ENCODE measurements at regions not wholly inside any gene's neighbourhood (a gene's known extent, or its start where the extent isn't known, plus 50 kb on each side); places are given as distances from the start of the nearest gene placed in this dataset.

DNA sequence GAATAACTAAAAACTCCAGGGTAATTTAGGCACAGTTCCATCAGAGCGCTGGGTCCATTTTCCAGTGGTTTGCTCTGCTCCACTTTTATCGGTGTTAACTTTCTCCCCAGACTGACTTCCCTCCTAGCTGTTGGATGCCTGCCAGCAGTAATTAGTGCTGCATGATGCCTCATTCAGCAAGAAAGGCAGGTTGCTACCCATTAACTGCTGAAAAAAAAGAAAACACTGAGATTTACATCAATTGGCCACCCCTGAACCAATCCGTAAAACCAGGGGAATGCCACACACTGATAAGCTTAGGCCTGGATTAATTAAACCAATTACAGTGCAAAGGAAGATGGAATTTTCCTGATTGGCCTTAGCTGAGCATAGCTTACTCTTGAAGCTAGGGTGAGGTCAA lies 182.4 kb upstream of the CXXC4 start:
- no peak for DNase-seq (ENCODE audit: low read depth)

DNA sequence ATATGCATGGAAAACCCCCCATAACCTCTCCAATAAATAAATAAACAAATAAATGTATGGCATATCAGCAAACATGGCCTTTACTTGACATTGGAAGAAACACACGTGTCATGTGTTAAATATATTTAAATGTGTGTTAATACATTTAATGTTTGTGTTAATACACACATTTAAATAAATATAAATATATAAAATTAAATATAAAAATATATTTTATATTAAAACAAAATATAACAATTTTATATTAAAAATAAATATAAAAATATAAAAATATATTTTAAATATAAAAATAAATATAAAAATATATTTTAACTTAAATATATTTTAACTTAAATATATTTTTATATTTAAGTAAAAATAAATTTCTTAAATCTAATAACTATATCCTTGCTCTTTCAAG lies 187.6 kb upstream of the CXXC4 start:
- DNase-seq (ENCODE audit: low read depth) = no peak

DNA sequence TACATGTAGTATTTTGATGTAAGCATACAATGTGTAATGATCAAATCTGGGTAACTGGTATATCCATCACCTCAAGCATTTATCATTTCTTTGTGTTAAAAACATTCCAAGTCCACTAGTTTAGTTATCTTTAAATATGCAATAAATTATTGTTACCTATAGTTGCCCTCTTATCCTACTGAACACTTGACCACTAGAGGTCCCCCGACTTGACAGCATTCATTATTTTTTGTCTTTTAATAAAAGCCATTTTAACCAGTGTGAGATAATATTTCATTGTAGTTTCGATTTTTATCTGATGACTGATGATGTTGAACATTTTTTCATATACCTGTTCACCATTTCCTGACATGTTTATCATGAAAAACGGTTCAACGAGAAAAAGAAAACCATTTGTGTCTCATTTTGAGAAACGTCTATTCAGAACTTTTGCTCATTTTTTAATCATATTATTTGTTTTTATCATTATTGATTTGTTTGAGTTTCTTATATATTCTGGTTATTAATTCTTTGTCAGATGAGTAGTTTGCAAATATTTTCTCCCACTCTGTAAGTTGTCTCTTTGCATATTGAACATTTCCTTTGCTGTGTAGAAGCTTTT lies 199.0 kb upstream of the CXXC4 start:
- DNase-seq (ENCODE audit: low read depth) = no peak

DNA sequence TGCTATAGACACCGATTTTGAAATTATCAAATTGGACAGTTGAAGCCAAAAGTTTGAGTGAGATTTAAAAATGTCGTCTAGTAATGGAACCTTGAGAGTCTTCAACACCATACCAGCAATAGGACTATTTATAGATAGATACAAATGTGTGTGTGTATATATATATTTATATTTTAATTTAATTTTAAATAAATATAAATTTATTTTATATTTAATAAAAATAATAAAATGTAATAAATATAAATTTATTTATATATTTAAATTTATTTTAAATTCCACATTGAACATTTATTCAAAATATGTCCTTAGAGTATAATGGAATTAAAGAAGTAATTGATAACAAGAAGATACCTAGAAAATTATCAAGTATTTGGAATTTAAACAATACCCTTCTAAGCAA lies 221.9 kb upstream of the CXXC4 start:
- DNase-seq (ENCODE audit: low read depth) = no peak

DNA sequence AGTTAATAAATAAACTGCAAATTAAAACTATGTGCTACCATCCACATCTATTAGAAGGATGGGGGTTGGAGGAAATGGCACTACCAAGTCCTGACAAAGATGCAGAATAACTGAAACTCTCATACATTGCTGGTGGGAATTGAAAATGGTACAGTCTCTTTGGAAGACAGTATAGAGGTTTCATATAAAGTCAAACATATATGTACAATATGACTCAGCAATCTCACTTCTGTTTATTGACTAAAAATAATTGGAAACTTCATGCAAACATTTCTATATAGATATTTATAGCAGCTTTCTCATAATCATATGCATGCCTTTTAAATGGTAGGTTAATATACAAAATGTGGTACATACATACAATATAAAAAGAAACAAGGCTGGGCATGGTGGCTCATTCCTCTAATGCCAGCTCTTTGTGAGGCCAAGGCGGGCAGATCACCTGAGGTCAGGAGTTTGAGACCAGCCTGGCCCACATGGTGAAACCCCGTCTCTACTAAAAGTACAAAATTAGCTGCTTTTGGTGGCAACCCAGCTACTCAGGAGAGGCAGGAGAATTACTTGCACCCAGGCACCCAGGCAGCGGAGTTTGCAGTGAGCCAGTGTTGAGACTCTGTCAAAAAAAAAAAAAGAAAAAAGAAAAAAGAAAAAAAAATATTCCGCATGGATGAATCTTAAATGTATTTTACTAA lies 225.0 kb upstream of the CXXC4 start:
- DNase-seq (ENCODE audit: low read depth) = no peak

DNA sequence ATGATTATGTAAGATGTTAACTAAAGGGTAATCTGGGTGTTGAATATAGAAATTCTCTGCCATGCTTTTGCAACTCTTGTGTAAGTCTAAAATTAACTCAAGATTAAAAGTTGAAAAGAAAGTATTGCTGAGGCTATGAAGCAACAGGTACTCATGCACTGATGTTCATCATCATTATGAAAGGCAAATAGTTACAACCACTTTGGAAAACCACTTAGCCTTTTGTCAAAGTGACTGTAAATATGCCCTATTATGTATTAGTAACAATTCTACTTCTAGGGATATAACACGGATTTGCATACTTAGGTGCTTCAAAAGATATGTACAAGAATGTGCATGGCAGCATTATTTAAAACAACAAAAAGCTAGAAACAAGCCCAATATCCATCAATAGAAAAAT lies 227.8 kb upstream of the CXXC4 start:
- DNase-seq (ENCODE audit: low read depth) = no peak

DNA sequence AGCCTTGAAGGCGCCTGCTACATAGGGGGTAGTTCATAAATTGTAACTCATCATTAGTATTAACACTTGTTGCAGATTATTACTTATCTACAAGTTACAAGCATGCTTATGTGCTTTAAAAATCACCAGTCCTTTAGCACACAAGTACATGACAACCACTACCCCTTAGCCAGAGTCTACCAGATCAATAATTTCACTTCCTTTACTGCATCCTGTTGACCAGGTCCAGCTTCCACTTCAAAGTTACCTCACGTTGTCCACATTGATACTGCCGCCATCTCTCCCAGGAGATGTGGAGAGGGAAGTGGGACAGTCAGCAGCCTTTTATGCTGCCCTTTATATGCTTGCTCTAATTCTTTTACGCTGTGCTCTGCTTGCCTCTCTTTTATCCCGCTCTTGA lies 231.3 kb upstream of the CXXC4 start:
- DNase-seq (ENCODE audit: low read depth) = no peak

DNA sequence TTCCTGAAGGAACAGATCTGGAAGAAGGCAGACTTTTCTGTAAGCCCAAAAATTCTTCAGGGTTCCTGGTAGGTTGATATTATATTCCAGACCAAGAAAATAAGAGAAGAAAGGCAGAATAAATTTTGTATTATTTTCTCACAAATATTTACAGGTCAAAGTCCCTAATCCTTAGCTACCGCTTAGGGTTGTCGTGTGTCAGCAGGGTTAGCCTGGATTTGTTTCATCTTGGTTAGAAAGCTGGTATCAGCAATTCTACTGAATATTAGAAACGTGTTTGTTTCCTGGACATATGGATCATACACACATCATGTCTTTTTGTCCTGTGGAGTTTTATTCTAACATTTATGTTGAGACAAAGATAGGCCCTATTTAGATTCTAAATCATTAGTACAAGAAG lies 232.9 kb upstream of the CXXC4 start:
- no peak for DNase-seq (ENCODE audit: low read depth)

DNA sequence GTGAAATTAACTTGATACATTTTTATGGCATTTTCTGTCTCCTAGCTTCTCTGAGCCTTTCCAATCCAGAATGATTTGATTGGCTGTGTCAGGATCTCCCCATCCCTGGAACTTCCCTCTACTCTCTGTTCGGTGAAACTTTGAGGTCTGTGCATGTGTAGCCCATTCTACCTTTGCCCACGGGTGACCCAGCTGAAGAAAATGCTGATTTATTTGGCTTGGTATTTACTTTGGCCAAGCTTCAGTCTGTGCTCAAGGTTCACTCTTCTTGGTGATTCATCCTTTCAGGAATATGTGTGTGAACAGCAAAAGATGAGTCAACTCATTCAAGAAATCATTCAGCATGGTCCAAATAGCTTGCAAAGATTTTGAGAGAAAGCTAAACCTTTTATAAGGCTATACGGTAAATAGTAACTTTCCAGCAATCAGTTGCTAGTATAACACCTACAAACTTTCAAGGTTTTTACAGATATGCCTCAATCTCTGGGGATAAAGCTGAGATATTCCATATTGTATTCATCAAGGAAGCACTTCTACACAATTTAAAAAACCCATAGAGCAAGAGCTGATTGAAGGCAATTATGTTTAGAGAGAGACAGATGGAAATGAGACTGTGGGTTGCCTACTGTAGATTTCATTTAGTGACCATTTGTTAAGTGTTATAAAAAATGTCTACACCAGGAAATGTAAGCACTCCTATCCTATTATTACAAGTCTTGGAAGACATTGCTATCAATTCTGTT lies 233.9 kb upstream of the CXXC4 start:
- DNase-seq (ENCODE audit: low read depth) = peak; percentile 4

DNA sequence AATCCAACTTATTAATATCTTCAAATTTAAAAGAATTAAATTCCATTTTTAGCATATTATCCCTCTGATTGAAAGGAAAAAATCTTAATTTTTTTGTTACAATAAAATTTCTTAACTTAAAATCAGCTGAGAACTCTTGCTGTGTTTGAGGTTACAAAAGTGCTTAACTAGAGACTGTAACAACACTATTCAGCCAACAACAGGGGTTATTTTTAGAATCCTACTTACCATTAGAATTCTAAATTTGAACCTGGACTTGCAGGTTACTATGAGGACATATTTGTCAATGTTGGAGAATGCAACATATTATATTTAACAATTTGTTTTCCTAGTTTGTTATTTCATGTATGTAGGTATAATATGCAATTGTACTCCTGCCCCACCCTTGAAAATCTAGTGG lies 238.1 kb upstream of the CXXC4 start:
- DNase-seq (ENCODE audit: low read depth) = no peak

DNA sequence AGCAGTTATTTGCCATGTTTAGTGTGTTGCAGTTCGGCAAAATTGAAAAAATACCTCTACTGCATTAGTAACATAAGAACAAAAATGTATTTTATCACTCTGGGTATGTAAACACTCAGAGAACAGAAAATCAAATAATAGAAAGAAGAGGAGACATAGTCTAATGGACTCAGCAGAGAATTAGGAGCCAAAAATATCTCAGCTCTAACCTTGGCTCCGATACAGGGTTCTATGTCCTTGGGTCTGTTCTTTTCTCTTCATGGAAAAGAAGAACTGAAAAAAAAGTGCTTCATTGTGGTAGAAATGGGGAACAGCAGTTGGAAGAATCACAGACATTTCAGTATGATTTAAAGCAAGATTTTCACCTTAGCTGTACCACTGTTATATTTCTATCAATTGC lies 240.5 kb upstream of the CXXC4 start:
- no peak for DNase-seq (ENCODE audit: low read depth)

DNA sequence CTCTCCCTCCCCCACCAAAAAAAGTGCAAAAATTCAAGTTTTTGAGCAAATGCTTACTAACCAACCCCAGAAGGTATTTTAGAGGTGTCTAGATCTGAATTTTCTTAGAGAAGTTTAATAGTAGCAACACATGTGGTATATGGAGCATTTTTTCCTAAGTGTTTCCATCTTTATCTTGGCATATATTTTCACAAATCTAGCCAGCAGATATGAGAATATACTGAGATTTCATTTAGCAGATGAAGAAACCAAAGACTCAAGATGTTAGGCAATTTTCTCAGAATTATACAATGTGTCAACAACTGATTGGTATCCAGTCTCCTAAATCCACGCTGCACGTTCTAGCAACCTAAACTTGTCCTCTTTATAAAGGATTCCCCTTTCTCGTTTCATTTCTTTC lies 245.5 kb upstream of the CXXC4 start:
- no peak for DNase-seq (ENCODE audit: low read depth)

DNA sequence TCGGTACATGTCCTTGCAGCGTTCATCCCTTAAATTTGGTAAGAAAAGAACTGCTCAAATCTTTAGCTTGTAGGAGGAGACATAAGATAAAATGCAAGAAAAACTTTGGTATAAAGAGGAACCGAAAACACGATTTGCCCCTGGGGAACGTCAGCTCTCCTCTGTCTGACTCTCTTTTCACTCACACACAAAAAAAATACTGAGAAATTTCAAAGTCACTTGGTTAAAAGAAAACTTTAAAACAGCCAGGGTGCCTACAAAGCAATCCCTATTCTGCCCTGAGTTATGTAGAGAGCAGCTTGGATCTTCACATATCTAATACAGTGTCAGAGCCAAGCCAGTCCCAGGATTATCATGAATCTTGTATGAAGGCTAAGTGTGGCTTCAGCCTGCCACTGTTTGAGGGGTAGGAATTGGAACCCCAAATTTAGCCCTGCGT lies 248.5 kb upstream of the CXXC4 start:
- DNase-seq (ENCODE audit: low read depth) = no peak

DNA sequence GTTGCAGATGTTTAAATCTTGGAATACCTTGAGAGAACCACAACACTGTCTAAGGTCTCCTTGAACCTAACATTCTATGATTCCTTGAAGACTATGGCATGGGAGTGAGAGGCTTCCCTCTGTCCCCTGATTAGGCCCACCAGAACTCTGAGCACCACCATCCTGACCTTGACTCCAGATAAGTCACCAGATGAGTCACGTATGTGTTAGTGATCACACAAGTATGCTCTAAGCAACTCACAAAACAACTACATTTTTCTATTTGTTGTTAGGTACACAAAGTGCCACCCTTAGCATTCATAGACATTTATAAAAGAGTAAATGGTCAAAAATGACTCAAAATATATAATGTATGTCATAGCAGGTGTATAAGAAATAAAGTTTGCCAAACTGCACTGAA lies 252.9 kb upstream of the CXXC4 start:
- no peak for DNase-seq (ENCODE audit: low read depth)

DNA sequence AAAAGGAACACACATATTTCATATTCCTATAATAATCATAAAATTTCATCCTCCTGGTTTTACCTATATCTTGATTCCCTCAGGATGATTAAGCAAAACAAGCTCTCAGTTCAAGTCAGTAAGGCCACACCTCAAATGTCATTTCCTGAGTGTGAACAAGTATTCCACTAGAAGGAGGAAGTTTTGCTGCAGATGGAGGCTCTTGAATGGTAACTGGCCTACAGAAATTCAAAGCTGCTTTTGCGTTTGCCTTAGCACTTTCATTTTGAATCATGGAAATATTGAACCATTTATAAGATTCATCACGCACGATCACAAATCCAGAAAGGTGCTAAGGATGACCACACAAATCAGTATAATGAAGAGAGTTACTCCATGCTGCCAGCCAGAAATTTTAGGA lies 254.4 kb upstream of the CXXC4 start:
- no peak for DNase-seq (ENCODE audit: low read depth)

DNA sequence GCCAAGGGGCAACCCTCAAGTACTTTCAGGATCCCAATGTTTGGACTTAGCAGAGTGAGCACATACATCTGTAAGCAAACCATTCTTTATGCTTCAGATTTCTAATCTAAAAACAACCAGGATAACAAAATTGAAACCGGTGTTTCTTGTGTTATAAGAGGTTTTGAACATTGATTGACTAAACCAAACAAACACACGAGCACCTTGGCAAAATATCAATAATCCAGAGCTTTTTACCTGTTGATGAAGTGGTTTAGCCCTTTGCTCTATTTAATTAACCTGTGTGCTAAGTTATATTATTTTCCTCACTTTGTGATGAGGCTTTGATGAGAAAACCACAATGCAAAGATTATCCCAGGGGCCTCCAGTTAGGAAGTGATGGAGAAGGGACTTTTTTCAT lies 255.3 kb upstream of the CXXC4 start:
- DNase-seq (ENCODE audit: low read depth) = no peak

DNA sequence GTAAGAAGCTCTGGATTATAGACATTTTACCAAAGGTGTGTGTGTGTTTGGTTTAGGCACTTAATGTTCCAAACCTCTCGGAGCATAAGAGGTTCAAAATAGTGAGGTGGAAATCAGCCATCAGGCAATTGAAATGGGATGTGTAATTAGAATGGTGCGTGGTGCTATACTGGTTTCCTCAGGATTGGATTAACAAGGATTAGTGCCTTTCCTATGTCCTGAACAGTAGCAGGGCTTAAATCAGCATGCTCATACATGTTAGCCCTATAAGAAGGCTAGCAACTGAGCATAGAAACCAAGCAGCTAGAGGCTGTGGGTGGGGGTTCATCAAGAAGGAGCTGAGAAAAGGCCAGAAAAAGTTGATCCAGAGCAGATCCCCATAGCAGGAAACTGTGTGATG lies 256.8 kb upstream of the CXXC4 start:
- no peak for DNase-seq (ENCODE audit: low read depth)

DNA sequence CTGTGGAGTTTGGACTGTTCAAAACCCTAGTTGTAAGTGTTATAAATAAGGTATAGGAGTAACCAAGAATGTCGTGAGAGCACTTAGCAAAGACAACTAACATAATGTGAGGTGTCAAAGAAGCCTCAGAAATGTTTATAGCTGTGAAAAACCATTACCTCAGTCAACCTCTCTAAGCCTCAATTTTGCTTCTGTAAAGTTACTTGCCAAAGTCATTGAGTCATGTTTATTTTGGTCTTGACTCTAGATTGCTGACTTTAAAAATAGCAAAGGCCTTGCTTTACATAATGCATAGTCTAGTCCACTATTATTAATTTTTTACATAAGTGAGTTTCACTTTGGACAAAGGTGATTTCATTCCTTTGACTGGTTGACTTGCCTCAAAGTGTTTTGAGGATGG lies 257.6 kb upstream of the CXXC4 start:
- DNase-seq (ENCODE audit: low read depth) = no peak

DNA sequence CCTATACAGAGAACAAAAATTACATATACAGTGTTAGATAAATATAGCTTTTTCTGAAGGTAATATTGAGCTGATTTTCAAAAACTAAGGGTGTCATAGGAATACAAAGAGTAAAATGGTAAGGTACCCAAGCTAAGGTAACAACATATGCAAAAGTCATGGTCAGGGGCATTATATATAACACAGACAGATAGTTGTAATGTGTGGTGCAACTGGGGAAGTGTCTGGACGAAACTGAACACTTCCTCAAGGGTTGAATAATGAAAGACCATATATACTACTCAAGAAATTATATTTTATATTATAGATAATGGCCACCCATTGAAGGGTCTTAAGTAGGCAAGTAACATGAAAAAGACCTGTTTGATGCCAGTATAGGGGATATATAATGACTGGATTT lies 262.1 kb upstream of the CXXC4 start:
- DNase-seq (ENCODE audit: low read depth) = no peak

DNA sequence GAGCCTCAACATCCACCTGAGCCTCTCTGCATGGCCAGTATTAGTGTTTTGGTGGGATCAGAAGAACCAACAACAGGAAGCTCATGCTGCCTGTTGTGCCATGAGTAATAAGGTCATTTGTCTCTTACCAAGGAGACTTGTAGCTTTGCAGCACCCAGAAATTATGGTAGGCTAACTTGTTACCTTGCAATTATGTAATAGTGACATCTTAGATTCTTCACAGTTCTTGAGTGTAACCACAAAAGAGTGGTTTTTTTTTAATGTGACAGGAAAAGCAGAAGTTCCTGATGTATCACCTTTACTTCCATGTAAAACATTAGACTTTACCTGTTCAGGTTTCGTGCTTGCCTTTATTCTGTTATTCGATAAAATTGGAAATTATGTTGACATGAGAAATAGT lies 263.9 kb upstream of the CXXC4 start:
- no peak for DNase-seq (ENCODE audit: low read depth)

DNA sequence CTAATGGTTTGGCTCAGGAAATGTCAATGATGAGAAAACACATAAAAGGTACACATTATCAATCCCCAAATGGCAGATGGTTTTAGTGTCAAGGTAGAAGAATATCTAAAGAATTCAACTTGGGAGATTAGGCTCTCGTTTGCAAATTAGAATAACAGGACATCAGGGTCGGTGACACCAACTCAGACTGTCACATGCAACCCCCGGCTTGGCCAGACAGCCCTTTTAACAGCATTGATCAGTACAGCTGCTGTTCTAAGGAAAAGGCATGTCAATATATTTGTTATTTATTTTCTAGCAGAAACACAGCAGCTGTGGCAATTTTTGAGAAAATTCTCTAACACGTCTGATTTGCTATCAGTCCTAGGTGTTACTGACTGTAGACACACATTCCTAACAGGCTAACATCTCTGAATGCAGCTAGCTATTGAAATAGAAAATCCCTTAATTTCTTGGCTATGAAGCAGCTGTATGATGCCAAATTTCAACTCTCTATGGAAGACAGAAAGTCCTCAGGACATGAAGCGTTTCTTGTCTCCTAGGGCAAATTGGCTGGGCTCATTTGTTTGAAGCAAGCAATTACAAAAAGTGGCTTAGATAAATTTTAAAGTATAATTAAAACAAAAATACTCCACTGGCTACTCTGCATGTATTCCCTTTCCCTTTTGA lies 269.0 kb upstream of the CXXC4 start:
- DNase-seq (ENCODE audit: low read depth) = no peak

DNA sequence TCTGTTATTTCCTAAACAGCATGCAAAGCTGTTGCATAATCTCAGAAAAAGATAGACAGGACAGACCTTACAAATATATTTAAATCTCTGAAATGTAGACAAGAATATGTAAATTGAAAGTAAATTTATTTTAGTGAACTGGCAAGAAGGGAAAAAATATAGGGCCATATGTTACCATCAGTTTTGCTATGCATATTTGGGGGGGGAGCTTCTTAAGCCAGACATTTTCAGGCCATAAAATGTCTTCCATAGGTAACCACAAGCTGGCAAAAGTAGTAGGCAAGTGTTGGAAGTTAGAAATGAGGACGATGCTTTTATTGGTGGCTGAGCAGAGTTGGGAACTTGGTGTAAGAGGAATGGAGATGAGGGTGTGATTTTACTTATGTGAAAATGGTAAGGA lies 272.0 kb upstream of the CXXC4 start:
- DNase-seq (ENCODE audit: low read depth) = no peak

DNA sequence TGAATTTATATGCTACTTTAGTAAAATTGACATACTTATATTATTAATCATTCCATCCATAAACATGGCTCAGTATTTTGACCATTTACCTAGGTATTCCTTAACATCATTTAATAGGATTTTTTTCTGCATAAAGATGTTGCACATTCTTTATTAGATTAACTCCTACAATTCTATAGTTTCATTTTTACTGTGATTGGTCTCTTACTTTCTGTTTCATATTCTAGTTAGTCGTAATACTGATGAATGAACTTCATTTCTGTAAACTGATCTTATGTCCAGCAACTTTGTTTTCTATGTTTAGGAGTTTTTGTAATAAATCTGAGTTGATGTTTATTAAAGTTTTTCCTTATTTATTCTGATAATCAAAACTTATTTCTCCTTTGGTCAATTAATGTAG lies 278.2 kb upstream of the CXXC4 start:
- DNase-seq (ENCODE audit: low read depth) = no peak
